GM18499 (cell line): ENCODE measurements at regions not wholly inside any gene's neighbourhood (a gene's known extent, or its start where the extent isn't known, plus 50 kb on each side); places are given as distances from the start of the nearest gene placed in this dataset.

Experiments
- ATAC-seq: cut with Tn5 transposase; IDR thresholded peaks from one replicate; pipeline ENCODE4 v1.9.1; 2021; ENCODE audit warnings: moderate number of reproducible peaks; ENCODE audit not compliant: insufficient read depth, unreplicated experiment

DNA sequence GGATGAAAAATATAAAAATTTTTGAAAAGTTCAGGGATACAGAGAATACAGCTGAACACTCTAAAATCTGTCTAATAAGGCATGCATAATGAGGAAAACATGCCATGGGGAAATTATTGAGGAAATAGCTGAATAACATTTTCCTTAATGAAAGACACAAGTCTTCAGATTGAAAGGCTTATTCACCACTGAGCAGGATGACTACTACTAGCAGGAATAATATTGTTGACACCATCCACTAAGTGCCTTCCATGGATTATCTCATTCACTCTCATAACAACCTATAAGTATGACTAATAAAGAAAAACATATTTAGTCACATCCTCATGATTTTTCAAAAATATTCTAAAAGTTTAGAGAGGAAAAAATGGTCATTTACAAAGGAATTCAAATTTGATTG, 96.7 kb upstream of the FER start:
- ATAC-seq: no peak

DNA sequence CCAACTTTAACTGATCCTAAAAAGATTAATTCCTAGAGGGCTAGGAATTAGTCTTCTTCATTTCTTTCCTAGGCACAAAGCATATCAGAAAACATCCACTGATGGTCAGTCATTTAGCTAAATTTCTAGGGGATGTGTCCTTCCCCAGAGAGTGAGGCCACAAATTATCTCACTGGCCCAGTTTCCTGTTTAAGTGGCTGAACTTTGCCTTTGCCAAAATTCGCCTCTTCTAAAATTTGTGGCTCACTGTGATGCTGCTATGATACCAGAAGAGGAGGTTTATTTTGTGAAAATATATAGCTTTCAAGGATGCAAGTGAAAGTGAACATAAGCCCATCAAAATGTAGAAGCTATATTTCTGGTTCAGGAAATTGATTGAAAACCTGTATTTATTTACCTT, 98.1 kb upstream of the FER start:
- ATAC-seq: no peak

DNA sequence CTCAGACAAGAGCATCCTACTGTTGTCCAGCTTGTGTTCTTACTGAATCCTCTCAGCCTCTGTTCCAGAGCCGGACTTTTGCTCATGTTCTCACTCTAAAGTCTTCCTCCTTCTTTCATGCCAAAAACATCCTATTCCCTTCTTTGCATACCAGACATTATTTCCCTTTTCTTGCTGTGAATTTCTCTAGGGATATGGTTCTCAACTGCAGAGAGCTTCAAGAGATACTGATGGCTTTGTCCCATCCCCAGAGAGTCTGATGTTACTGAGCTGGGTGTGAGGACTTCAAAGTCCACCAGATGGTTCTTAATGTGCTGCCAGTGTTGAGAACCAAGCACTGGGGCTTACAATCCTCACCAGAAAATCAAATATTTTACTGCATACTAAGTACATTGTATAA, 98.6 kb upstream of the FER start:
- ATAC-seq: no peak

DNA sequence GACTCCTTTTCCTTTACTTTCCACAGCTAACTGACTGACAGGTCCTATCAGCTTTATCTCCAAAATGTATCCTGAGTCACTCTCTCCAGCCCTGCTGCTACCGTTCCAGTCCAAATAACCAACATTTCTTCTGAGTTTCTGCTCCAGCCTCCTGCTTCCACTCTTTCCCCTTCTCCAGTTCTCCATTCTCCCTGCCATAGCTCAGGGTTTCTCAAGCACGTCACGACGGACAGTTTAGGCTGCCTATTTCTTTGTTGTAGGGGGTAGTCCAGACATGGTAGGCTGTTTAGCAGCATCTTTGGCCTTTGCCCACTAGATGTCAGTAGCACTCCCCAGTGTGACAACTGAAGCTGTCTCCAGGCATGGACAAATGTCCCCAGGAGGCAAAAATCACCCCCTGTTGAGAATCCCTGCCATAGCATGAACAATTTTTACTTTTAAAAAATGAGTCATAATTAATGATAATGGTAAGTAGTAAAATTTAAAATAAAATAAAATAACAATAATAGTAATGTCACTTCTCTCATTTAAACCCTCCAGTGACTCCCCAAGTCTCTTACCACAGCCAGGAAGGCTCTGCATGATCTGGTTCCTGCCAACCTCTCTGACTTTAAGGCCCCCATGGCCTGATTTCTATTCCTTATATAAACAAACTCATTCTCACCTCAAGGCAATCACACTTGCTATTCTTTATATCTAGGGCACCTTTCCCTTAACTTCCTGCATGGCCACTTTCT, 105.4 kb upstream of the FER start:
- ATAC-seq: peak; percentile 98

DNA sequence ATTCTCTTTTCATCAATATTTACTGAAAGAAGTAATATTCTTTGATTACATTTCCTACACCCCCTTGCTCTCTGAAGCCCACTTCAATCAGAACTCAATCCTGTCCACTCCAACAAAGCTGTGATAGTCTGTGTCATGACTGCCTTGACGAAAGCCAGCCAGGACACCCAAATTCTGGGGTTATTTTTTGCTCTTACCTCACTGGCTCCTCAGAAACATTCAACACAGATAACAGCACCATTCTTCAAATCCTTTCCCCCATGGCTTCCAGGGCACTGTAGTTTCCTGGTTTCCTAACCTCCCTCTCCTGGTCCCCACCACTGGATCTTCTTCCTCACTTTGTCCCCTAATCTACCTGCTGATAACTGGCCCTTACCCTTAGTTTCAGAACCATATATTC, 106.1 kb upstream of the FER start:
- ATAC-seq: no peak

DNA sequence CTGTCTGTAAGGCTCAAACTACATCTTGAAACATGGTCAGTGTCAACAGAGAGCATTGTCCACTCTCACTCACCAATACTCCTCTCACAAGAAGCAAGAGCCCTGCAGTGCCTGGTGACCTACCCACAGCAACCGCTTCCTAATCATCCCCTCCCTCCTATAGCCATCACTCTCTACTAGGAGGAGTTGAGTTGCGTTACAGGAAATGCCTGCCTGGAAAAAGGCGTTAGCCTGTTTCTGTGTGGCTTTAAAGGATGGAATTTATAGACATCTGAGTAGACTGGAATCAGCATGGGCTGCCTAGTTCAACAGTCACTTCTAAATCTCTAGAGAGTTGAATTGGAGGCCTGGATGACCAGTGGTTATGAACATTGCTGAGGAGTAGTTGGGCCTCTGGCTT, 108.3 kb upstream of the FER start:
- no peak for ATAC-seq

DNA sequence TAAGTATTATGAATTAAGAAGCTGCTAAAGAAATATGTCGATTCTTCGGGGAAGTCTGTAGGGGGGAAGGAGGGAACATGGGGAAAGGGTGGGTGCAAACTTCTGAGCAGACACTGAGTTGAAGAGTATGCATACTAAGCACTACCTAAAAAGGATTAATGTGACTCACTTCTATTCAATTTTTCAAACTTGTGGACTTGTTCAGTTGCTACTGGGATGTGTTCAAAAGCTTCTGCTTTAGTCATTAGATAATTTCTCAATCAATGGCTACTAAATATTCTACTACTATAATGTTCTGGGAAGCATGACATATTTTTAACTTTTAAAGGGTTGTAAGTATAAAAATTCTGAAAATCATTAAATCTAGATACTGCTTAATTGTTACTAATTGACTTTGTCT, 109.7 kb upstream of the FER start:
- no peak for ATAC-seq

DNA sequence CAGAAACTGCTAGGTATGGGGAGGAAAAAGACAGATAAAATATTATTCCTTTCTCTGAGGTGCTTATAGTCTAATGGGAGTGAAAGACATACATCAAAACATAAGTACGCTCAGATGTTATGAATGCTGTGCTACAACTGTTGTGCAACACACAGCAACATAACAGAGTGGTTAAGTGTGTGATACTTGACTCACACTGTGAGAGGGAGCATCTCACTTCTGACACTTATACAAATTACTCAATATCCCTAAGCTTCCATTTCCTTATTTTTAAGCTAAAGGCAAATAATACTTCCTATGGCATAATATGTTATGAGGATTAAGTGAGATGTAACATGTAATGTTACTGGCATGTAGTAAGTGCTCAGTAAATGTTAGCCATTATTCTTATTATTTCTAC, 110.6 kb upstream of the FER start:
- no peak for ATAC-seq

DNA sequence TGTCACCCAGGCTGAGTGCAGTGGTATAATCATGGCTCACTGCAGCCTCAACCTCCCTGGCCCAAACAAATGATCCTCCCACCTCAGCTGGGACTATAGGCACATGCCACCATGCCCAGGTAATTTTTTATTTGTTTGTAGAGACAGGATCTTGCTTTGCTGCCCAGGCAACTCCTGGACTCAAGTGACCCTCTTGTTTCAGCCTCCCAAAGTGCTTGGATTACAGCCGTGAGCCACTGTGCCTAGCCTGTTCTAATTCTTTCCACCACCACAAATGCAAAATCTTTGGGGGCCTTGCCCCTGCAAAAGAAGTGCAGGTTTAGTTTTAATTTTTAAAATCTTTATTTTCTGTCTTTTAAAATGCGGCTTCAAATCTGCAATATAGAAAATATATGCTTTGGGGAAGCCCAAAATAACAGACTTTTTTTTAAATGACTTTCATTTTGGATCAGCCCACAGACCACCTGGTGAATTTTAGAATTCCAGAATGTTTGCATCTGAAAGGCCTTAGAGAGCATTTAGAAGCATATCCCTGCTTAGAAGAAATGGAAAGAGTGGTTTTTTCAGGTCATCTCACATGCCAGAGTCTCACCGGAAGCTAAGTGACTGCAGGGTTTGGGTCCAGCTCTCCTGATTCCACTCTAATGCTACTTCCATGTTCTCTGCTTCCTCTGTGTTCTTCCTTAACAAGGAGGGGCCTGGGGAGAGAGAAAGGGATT, 111.4 kb upstream of the FER start:
- ATAC-seq: no peak

DNA sequence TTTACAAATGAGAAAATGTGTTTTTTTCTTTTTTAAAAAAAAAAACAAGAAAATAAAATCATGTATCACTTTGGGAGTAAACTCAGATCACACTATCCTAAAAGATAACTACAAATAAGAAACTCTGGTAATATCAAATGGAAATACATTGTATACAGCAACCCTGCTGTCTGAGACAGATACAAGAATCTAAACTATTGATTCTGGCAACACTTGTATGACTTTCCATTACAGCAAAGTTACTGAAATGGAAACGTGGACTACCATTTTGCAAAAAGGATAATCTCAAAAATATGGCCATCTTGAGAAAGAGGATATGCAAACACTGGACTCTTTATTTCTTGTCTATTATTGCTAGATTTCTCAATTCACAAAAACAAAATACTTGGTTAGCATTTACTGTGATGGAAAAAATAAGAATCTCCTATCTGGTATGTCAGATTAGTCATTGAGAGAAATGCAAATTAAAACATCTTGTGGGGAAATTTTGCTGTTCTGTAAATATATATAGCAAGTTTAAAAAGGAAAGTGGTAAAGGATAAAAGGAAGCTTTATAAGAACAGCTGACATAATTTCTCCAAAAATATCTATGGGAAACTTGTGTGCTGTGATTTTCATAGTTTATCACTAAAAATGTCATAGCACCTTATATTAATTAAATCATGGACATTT, 112.9 kb upstream of the FER start:
- peak; percentile 76 for ATAC-seq

DNA sequence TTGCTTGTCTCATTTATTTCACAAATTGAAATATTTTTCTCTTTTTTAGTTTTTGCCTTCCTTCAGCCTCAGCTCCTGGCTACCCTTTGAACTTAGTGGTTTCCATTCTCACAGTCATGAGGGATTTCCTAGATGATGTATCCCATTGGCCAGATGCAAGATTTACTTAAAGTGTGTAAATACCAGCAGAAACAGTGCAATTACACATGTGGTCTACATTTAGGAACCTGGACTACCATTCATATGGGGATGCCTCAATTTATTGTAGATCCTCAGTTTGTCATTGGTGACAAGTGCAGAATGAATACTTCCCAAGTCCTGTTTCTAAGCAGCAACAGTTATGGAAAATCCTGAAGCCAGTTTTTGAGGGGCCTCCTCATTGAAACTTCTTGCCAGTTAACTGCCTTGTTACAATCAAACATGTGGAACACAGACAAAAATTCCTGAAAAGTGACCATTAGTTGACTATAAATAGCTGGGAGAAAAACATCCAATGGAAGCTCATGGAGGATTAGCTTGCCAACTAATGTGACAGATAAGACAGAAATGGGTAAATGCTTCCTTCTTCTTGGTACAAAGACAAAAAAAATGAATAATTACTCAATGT, 113.6 kb upstream of the FER start:
- ATAC-seq: no peak

DNA sequence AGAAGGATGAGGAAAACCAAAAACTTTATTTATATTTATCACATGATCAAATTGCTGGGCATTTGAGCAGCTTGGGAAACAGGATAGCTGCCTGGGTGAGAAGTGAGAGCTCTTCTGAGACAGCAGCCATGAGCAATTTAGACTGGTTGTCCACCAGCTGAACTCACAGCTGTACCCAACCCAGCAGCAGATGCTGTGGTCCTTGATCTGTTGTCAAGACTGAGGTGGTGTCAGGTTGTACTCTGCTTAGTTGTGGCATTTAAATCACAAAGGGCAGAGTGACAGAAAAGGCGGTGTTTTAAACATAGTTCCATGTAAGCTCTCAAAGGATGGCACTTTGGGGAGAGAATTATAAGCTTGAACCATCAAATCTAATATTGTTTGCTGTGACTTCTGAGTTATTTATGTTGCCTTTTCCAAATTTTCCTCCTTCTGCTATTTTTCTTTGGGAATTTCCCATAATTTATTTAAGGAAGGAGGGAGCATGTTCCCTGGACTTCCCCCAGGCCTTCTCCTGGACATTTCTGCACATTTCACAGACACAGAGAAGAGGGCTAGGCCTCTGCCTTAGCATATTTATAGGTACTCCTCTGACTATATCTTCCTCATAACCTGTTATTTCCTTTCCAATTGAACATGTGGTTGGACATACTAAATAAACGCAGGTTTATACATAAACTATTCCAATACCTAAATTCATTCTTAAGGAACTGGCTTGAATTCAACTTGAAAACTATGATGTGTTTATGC, 117.7 kb upstream of the FER start:
- no peak for ATAC-seq

DNA sequence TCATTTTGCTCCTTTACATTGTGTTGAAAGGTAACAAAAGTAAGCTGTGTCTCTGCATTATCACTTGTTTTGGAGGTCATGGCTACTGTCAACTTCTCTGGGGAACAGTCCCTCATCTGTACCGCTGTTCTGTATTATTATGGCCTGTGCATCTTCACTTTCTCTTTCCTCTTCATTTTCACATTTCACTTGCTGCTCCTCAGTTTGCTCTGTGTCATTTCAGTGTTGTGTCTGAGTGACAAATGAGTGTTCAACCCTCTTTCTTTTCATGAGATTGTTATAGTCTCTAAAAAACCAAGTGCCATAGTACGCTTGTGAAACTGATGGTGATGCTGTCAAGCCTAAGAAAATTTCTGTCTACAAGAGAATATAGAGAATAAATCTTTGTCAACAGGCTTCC, 122.0 kb upstream of the FER start:
- ATAC-seq: no peak

DNA sequence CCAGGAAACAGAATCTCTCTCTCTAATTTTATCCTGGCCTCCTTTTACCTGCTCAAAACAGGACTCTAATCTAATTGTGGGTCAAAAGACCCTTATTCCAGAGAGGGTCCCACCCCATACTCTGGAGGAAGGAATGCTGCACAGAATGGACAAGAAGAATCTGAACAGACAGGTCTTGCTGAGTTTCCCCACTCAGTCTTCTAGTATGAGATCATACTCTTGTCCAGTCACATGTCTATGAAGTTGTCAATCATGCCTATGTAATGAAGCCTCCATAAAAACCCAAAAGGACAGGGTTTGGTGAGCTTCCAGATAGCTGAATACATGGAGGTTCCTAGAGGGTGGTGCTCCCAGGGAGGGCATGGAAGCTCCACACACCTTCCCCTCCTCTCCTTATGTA, 123.9 kb upstream of the FER start:
- ATAC-seq: no peak

DNA sequence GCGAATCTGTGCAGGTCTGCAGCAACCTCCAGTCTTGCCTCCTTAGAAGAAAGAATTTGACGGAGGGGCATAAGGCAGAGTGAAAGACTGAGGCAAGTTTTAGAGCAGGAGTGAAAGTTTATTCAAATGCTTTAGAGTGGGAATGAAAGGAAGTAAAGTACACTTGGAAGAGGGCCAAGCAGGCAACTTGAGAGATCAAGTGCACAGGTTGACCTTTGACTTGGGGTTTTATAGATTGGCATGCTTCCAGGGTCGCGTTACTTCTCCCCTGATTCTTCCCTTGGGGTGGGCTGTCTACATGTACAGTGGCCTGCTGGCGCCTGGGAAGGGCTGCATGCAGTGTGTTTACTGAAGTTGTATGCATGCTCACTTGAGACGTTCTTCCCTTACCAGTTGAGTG, 127.2 kb upstream of the FER start:
- no peak for ATAC-seq

DNA sequence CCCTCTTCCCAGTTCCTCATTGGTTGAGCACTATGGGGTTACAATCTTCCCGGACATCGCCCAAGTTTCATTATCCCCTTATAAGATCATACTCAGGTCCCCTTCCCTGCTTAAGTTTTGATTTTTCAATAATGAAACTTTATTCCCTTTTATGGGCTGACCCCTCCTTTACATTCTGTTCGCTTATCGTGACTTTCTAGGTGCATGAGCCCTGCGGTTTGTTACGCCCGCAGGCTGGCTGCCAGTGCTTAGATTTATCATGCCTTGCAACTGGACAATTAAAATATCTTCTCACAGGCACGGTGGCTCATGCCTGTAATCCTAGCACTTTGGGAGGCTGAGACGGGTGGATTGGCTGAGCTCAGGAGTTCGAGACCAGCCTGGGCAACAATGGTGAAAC, 127.9 kb upstream of the FER start:
- no peak for ATAC-seq

DNA sequence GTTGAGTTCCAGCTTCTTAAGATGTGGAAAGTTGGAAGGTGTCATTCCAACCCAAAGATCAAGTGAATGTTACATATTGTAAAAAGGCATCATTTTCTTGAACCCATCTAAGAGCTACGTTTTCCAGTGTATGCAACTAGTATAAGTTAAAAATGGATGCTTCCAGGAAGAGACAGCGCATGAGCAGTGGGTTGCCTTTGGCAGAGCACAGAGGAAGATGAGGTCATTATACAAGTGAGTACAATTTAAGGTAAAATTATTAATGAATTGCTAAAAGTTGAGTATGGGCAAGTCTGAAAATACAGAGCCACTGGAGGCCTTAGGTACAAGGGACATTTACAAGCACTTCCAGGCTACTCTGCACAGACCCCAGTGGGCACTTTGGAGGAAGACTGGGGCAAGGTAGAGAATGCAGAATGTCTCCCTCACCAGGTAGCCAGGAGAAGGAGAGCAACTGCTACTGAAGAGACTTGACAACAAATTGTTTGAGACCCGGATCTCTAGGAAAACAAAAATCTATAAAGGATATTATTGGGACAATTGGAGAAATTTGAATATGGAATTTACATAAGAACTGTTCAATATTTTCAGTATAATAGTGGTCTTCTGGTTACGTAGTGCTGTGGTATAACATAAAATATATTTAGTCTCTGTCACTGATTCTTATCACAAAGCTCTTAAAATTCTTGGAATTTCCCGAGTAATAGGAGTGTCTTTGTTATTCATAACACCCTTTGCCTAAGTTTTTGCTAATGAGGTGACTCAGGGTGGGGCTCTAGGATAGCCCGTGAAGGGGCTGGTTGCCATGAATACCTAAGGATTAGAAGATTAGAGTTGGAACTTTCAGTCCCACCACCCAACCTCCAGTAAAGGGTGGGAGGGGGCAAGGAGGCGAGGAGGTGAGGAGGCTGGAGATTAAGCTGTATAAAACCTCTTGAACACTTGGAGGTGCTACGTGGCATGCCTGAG, 129.9 kb upstream of the FER start:
- ATAC-seq: no peak

DNA sequence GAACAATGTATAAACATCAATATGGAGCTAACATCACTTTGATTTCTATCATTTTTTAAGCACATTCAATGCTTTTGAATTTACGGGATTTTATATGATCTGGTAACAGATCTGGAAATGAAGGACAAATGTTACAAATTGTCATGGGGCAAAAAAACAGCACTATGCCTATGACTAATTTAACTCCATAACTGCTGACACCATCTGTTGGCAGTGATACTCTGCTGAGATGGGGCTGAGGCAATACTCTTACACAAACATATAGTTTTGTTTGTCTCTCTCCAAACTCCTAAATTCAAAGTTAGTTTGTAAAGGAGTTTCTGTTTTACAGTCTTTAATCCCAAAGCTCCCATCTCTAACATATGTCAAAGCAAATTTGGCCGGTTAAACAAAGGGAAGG, 132.5 kb upstream of the FER start:
- no peak for ATAC-seq

DNA sequence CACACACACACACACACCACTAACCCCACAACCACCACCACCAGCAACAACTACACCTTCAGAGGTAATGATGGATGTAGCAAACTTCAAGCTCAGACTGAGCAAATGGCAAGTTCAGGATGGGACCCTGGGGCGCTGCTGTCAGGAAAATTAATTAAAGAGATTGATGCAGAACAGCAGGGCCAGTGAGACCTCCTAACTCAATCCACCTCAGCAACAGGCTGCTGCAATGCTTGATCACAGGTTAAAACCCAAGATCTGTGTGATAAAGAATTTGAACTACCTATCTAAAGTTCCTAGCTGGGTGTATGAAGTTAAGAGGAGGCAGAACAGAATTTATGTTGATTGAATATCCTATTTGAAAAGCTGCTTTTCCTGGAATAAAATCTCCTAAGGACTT, 140.3 kb upstream of the FER start:
- no peak for ATAC-seq
